GM18951 (cell line): ENCODE measurements at regions not wholly inside any gene's neighbourhood (a gene's known extent, or its start where the extent isn't known, plus 50 kb on each side); places are given as distances from the start of the nearest gene placed in this dataset.
"Not testable (repeated sequence)": the region's sequence is repeated elsewhere in the genome, so short reads cannot be mapped to it uniquely, and the experiment has no call there.

Experiments
- POLR2A ChIP-seq: IDR thresholded peaks from 4 replicates; pipeline ENCODE4 v1.6.1; 2011; ENCODE audit warnings: mild to moderate bottlenecking; ENCODE audit not compliant: insufficient read length, insufficient read depth; ENCODE audit errors: extremely low read depth
- in situ Hi-C: fragments of 300-500 bp; cut with MboI; formaldehyde crosslinking; loops from one replicate; pipeline ENCODE4 v1.12.0; 2022; ENCODE audit warnings: low sequenced_read_pairs, mixed read lengths, inconsistent platforms; ENCODE audit not compliant: unreplicated experiment

DNA sequence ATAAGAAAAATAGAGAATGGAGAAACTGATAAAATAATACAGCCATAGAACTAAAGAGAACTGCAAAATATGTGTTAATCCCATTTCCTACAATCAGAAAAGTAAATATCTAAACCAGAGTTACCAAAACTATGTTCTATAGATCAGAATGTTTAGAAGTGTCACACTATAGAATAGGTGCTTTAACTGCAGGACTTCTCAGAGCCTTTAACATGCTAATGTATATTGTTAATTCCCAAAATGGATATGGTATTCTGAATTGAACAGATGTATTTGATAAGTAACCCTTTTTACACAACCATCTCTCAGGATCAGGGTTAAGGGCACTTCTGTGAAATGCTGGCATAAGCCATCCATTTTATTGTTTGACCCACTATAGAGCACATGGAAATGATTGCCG, 200.3 kb downstream of the SHOX2 start:
- in situ Hi-C loops, result no loop called here
- no peak for TF ChIP-seq POLR2A

DNA sequence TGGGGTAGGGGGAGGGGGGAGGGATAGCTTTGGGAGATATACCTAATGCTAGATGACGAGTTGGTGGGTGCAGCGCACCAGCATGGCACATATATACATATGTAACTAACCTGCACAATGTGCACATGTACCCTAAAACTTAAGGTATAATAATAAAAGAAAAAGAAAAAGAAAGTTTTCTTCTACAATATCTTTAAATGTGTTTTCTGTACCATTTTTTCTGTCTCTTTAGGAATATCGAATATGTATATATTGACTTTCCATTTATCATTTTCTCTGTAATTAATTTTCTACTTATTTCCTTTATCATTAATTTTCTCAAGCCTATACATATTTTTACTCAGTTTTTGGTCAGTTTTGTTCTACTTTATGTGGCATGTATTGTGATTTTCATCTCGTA, 203.5 kb downstream of the SHOX2 start:
- in situ Hi-C loops, result not testable (repeated sequence)

DNA sequence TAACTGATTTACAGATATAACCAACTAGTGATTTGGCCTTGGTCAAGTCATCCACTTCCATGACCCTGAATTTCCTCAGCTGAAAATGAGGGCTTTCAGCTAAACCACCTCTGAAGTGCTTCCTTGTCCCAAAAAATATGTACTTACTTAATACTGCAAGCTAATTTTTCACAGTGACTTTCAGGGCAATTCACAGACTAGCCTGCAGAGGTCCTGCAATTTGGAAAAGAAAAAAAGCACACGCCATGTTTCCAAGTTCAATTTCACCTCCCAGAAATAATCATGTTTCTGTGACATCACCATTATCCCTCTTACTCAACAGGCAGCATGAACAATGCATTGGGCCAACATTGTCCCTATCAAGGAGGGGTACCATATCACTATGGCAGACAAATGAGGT, 218.2 kb downstream of the SHOX2 start:
- no peak for TF ChIP-seq POLR2A
- in situ Hi-C loops, result no loop called here

DNA sequence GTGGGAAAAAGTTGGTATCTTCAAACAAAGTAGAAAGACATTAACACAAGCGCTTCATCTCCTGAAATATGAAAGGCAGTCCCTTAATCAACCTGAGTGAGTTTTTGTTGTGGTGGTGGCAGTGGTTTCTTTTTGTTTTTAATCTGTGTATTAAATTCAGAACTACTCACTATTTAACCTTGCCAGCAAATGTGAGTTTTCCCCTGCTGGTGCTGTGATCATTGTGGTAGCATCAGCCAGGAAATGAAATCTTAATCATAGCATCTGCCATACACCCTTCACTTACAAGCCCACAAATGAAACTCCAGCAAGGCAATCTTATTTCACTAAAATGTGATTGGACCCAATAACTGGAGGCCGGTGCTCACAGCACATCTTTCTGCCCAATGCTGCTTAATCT, 229.7 kb downstream of the SHOX2 start:
- no peak for TF ChIP-seq POLR2A
- in situ Hi-C loops, result no loop called here

DNA sequence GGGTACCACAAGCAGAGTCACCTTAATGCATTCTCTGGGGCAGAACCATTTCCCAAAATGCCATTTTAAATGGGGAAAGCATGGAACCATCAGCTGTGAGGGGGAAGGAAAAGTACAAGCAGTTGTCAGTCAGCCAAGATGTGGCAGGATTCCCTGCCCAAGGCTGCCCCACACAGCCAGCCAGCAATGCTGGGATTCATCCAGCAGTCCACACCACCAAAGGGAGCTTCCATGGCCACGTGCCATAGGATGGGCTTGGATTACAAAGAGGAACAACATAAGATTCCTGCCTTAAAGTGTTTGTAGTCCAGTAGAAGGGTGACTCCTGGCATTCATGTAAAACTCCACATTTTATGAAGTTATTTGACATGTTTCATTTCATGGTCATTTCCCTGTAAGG, 233.3 kb downstream of the SHOX2 start:
- no peak for TF ChIP-seq POLR2A
- in situ Hi-C loops, result loop anchor here (25.0 kb wide), 2 partner anchors 439 to 564 kb away; no protein-coding TSS in a partner anchor

DNA sequence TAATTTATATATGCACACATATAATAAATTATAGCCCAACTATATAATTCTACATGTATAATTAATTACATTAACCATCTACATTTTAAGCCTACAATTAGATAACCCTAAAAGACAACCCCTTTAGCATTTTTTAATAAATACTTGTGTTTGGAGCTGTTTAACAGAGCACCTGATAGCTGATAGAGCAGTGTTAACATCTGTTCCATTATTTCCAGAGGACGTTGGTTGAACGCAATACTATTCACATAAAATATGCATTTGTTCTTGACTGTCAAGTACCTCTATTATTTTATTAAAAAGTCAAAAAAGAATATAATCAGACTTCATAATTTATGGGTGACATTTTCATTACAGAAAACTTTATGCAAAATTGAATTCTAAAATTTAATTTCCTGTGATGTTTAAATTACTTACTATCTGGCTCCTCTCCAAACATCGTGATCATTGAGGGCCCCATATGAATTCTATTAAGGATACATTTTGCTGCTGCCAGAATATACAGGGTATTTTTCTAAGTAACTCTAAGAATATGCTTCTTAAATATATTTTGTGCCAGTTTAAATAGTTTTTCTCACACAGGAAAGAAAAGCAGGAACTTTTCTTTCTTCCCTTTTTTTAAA, 234.3 kb downstream of the SHOX2 start:
- no peak for TF ChIP-seq POLR2A
- in situ Hi-C loops, result loop anchor here (25.0 kb wide), 2 partner anchors 440 to 565 kb away; no protein-coding TSS in a partner anchor

DNA sequence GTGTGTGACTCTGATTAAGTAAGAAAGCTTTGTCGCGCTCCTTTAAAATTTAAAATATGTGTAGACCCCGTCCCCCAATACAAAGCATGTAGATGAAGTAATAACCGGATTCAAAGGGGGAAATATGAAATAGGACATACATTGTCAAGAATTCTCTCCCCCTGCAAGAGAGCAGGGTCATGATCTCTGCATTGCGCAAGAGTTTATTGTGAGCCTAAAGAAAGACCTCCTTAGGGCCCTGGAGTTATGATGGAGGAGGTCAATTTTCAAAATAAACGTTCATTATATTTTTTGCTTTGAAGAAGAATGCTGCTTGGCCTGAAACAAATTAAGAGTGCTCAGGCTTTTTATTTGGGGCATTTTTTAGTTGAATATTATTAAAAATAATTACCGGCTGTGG, 235.0 kb downstream of the SHOX2 start:
- in situ Hi-C loops, result loop anchor here (25.0 kb wide), 2 partner anchors 441 to 566 kb away; no protein-coding TSS in a partner anchor
- TF ChIP-seq POLR2A, result no peak

DNA sequence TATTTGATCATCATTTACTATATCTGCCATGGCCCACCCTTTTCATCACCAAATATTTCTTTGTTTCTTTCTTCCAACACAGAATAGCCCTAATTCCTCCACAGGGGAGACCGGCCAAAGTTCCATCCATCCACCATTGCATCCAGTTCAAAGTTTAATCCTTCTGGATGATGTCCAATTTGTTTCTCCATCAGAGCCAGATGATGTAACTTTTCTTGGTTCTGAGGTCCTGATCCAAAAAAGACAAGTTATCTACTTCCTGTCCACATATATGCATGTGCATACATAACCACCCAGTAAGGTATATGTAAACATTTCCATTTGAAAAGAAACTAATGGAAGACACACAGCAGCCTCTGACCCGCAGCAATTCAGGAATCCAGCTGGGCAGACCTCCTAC, 237.3 kb downstream of the SHOX2 start:
- in situ Hi-C loops, result loop anchor here (25.0 kb wide), 2 partner anchors 443 to 568 kb away; no protein-coding TSS in a partner anchor
- no peak for TF ChIP-seq POLR2A

DNA sequence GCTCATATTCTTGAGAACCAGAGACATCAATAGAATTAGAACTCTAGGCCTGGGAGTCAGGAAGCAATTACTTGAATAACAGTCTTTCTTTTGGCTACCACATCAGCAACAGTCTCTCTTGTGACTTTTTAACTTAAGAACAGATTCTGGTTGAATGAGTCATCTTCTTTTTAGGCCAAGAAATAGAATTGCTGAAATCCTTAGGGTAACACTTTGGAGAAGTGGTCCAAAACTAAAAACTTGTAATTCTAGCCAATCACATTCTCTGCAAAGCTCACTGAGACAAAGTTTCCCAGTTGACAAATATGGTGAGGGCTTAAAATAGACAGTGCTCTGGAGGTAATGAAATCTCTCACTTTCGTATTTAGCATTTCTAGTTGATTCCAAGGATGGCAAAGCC, 238.0 kb downstream of the SHOX2 start:
- TF ChIP-seq POLR2A, result no peak

DNA sequence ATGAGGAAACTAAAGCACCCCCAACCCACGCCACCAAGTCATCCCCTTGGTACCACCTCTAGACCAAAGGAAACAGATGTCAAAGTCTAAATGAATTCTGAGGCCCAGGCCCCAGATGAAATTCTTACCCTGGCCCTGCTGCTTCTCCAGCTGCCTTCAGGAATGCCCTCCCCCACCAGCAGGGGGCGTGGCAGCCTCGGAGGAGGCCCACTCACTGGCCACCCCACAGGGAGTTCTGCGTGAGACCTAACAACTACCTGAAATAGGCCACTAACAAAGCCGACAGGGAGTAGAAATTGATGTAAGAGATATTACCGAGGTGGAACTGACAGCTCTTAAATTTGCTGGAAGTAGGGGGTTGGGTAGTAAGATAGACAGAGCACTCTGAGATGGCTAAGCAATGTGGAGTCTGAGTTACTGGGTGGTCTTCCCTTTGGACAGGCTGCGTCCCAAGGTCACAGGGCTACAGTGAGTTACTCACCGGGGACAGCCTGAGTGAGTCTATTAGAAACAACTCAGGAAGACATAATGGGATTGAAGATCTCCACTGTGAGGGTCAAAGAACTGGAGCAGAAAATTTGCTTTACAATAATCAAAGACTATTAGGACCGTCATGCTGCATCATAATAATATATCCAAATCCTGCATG, 240.7 kb downstream of the SHOX2 start:
- TF ChIP-seq POLR2A, result no peak
- in situ Hi-C loops, result loop anchor here (25.0 kb wide), 2 partner anchors 447 to 572 kb away; no protein-coding TSS in a partner anchor

More for the DNA sequence above, 238.0 kb downstream of the SHOX2 start:
- in situ Hi-C loops, result loop anchor here (25.0 kb wide), 2 partner anchors 444 to 569 kb away; no protein-coding TSS in a partner anchor

DNA sequence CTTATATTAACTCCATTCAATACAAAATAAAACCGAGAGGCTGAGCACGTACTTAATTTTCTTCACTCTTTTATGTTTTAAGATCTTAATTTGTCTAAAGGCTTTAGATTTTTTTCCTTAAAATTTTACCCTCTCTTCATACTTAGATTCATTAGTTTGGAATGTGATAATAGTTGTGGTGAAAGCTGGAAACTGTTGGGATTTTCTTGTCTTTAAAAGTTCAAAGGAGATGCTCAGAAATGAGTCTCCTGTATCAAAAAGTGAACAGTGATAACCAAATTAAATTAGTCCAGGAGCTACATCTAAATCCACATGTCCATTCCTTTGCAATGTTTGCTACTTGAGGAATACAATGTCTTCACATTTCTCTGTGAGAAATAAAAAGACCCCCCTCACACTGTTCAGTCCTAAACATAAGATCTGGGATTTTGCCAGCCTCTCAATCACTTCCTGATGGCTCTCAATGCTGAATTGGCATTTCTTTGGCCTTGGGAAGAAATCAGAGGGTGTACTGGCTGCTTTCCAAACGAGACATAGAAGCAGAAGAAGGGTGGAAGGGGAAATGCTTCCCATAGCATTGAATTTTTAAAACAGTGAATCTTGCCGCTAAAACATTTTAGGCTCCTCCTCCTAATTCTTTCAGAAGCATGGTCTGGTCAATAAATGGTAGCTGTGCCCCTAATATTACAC, 245.0 kb downstream of the SHOX2 start:
- TF ChIP-seq POLR2A, result no peak
- in situ Hi-C loops, result loop anchor here (25.0 kb wide), 2 partner anchors 451 to 576 kb away; no protein-coding TSS in a partner anchor

DNA sequence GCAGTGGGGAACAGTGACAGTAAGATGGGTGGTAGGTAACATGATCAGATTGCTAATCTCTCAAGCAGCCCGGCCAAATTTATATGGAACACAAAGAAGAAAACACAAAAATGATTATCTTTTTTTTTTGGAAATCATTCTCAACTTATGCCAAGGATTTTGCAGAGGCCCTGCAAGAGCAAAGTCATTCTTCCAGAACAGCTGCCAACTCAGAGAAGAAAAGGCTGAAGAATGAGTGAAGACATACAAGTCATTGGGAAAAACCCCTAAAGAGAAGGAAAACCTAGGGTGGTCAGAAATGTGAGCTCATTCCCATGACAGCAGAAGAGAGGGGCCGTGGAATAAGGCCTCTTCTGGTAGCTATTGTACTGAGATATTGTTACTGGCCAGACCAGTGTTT, 246.7 kb downstream of the SHOX2 start:
- in situ Hi-C loops, result loop anchor here (25.0 kb wide), 2 partner anchors 453 to 578 kb away; no protein-coding TSS in a partner anchor
- TF ChIP-seq POLR2A, result no peak

DNA sequence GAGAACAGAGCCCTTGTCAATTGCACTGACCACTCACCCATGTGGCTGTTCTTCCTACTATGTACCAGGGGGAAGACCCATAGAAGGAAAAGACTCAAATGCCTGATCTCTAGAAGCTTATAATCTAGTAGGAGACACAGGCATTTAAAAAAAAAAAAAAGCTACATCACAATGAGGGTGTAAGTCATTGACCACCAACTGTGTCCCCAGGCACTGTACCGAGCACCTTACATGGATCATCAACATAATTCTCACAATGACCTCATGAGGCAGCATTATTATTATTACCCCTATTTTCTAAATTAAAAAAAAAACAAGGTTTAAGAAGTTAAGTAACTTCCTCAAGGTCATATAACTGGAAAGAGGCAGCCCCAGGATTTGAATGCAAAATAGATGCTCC, 247.4 kb downstream of the SHOX2 start:
- no peak for TF ChIP-seq POLR2A
- in situ Hi-C loops, result loop anchor here (25.0 kb wide), 2 partner anchors 453 to 578 kb away; no protein-coding TSS in a partner anchor
